HepG2 (cell line): ENCODE measurements at regions not wholly inside any gene's neighbourhood (a gene's known extent, or its start where the extent isn't known, plus 50 kb on each side); places are given as distances from the start of the nearest gene placed in this dataset.

Experiments used
- ATAC-seq: fragments of 200-7000 bp; cut with Tn5 transposase; 3 replicates; pipeline ENCODE4 v1.9.1; 2020; ENCODE audit warnings: mild to moderate bottlenecking, moderate library complexity
- BruUV-seq: library from RNA; stranded (reverse); fragments of 400-500 nt; replicated peaks from 2 replicates; lab custom pipeline; 2021; lab: Mats Ljungman, UMichigan
- CTCF ChIA-PET: fragments of 300-600 bp; formaldehyde crosslinking; extraction: SDS; loops from one replicate; lab custom pipeline; 2021; ENCODE audit warnings: low total read pairs, inconsistent platforms, low intra/inter-chr PET ratio; lab: Yijun Ruan, JAX
- POLR2A ChIA-PET: fragments of 350-600 bp; sonication (Branson Sonifier 250); formaldehyde crosslinking; loops from one replicate; lab custom pipeline; 2020; ENCODE audit warnings: antibody characterized with exemption, inconsistent platforms; lab: Yijun Ruan, JAX
- DNase-seq: peaks from one replicate; pipeline ENCODE4 v3.0.0-alpha.2; 2015; ENCODE audit warnings: low spot score
- FAIRE-seq: peaks from 3 replicates; lab custom pipeline; 2011; peaks lifted over from hg19 to GRCh38; lab: Jason Lieb, UNC
- H2AFZ ChIP-seq: one replicate; pipeline ENCODE4 v1.6.1; 2011; ENCODE audit warnings: low read length, inconsistent platforms
- H3K27ac ChIP-seq: fragments of 300-600 bp; 3 replicates; pipeline ENCODE4 v1.8.0; 2011; ENCODE audit warnings: mixed run types, mild to moderate bottlenecking, mixed read lengths, low read length, inconsistent platforms; ENCODE audit not compliant: insufficient read depth; ENCODE audit errors: extremely low read length
- H3K27me3 ChIP-seq, 2 experiments: fragments of 200-600 bp in 1 of 2; 2 replicates in 1 of 2; 3 replicates in 1 of 2; pipeline versions ENCODE4 v1.6.0 to v1.8.0; 2011; ENCODE audit warnings: low read length in 2 of 2, mild to moderate bottlenecking in 2 of 2, moderate library complexity in 2 of 2, inconsistent platforms in 1 of 2; ENCODE audit not compliant: insufficient read depth in 2 of 2, control insufficient read depth in 1 of 2
- H3K36me3 ChIP-seq, 2 experiments: fragments of 200-600 bp in 1 of 2; replicated peaks in 1 of 2; 2 replicates in 1 of 2; 3 replicates in 1 of 2; pipeline versions ENCODE4 v1.5.1 to v1.8.0; 2011; ENCODE audit warnings: low read length in 2 of 2, inconsistent platforms in 1 of 2; ENCODE audit not compliant: insufficient read depth in 2 of 2, control insufficient read depth in 1 of 2
- H3K4me1 ChIP-seq: 2 replicates; pipeline ENCODE4 v1.5.1; 2012; ENCODE audit warnings: low read length, inconsistent platforms; ENCODE audit not compliant: insufficient read depth
- H3K4me2 ChIP-seq: 2 replicates; pipeline ENCODE4 v1.6.0; 2011; ENCODE audit warnings: low read depth, low read length, inconsistent platforms
- H3K4me3 ChIP-seq, 3 experiments: fragments of 200-600 bp in 1 of 3; sonication (generic), shearing (Covaris generic) in 1 of 3; replicated peaks in 1 of 3; 2 replicates each; pipeline ENCODE4 v1.5.1; 2011 to 2016; ENCODE audit warnings: low read length in 3 of 3, inconsistent platforms in 2 of 3, low read depth in 2 of 3, mild to moderate bottlenecking in 2 of 3, control low read depth in 1 of 3, mixed read lengths in 1 of 3; ENCODE audit not compliant: insufficient read depth in 1 of 3
- H3K79me2 ChIP-seq: one replicate; pipeline ENCODE4 v1.6.1; 2011; ENCODE audit warnings: low read length, inconsistent platforms; ENCODE audit not compliant: insufficient read depth
- H3K9ac ChIP-seq: 2 replicates; pipeline ENCODE4 v1.6.0; 2011; ENCODE audit warnings: mild to moderate bottlenecking, low read depth, low read length, inconsistent platforms; ENCODE audit not compliant: insufficient read depth
- H3K9me3 ChIP-seq: 2 replicates; pipeline ENCODE4 v1.5.1; 2012; ENCODE audit warnings: mild to moderate bottlenecking, low read length
- H4K20me1 ChIP-seq: 2 replicates; pipeline ENCODE4 v1.6.0; 2011; ENCODE audit warnings: inconsistent platforms, mild to moderate bottlenecking, low read length, moderate library complexity; ENCODE audit not compliant: insufficient read depth
- ARNT ChIP-seq: fragments of 450-650 bp; IDR thresholded peaks from 2 replicates; pipeline ENCODE4 v1.6.1; 2017
- HIVEP1 ChIP-seq: sonication (generic); formaldehyde crosslinking; IDR thresholded peaks from 2 replicates; pipeline ENCODE4 v1.4.0; 2020; ENCODE audit warnings: mild to moderate bottlenecking, missing genetic modification reagents
- HMGA1 ChIP-seq: sonication (generic); formaldehyde crosslinking; conservative IDR thresholded peaks from 2 replicates; pipeline ENCODE4 v1.4.0; 2020; ENCODE audit warnings: missing genetic modification reagents
- HOXA3 ChIP-seq: sonication (generic); formaldehyde crosslinking; IDR thresholded peaks from 2 replicates; pipeline ENCODE4 v1.5.0; 2020; ENCODE audit warnings: missing genetic modification reagents
- ISL2 ChIP-seq: sonication (generic); formaldehyde crosslinking; IDR thresholded peaks from 2 replicates; pipeline ENCODE4 v1.5.0; 2020; ENCODE audit warnings: missing genetic modification reagents
- MED8 ChIP-seq: sonication (generic); formaldehyde crosslinking; IDR thresholded peaks from 2 replicates; pipeline ENCODE4 v1.8.1; 2023; ENCODE audit warnings: mild to moderate bottlenecking, missing genetic modification reagents; ENCODE audit not compliant: insufficient replicate concordance
- MNT ChIP-seq: fragments of 450-650 bp; IDR thresholded peaks from 2 replicates; pipeline ENCODE4 v1.6.1; 2016
- SIX1 ChIP-seq: sonication (generic); formaldehyde crosslinking; IDR thresholded peaks from 2 replicates; pipeline ENCODE4 v1.4.0; 2020; ENCODE audit warnings: missing genetic modification reagents, borderline replicate concordance
- THAP7 ChIP-seq: sonication (generic); formaldehyde crosslinking; IDR thresholded peaks from 2 replicates; pipeline ENCODE4 v1.8.1; 2023; ENCODE audit warnings: mild to moderate bottlenecking, missing genetic modification reagents
- ZNF510 ChIP-seq: sonication (generic); formaldehyde crosslinking; IDR thresholded peaks from 2 replicates; pipeline ENCODE4 v1.4.0; 2020; ENCODE audit warnings: low read depth, mild to moderate bottlenecking, missing genetic modification reagents
- ZNF569 ChIP-seq: sonication (generic); formaldehyde crosslinking; IDR thresholded peaks from 2 replicates; pipeline ENCODE4 v1.5.0; 2020; ENCODE audit warnings: mild to moderate bottlenecking, missing genetic modification reagents, moderate library complexity, borderline replicate concordance
- ZNF576 ChIP-seq: sonication (generic); formaldehyde crosslinking; IDR thresholded peaks from 2 replicates; pipeline ENCODE4 v1.4.0; 2020; ENCODE audit warnings: mild to moderate bottlenecking, missing genetic modification reagents
- ZNF589 ChIP-seq: sonication (generic); formaldehyde crosslinking; conservative IDR thresholded peaks from 2 replicates; pipeline ENCODE4 v1.8.0; 2022; ENCODE audit warnings: mild to moderate bottlenecking, moderate library complexity, missing genetic modification reagents
- ZNF670 ChIP-seq: sonication (generic); formaldehyde crosslinking; IDR thresholded peaks from 2 replicates; pipeline ENCODE4 v1.8.0; 2022; ENCODE audit warnings: mild to moderate bottlenecking, missing genetic modification reagents, borderline replicate concordance
- ZNF720 ChIP-seq: sonication (generic); formaldehyde crosslinking; IDR thresholded peaks from 2 replicates; pipeline ENCODE4 v1.4.0; 2020; ENCODE audit warnings: missing genetic modification reagents
- ZNF773 ChIP-seq: sonication (generic); formaldehyde crosslinking; IDR thresholded peaks from 2 replicates; pipeline ENCODE4 v1.4.0; 2020; ENCODE audit warnings: missing genetic modification reagents, borderline replicate concordance
- whole genome bisulfite sequencing: methylation state at CpG from one replicate; pipeline ENCODE4 v1.1.6; 2017; ENCODE audit warnings: low lambda C conversion rate; 5-methylcytosine and 5-hydroxymethylcytosine counted together
- in situ Hi-C: cut with HindIII; loops from 2 replicates; pipeline ENCODE4 v1.10.0; 2017; ENCODE audit warnings: low pct_unique_long_range_greater_than_20kb; ENCODE audit not compliant: extremely low pct_ligation_motif_present
- intact Hi-C: fragments of 100-400 bp; cut with micrococcal nuclease; formaldehyde crosslinking; loops from one replicate; pipeline ENCODE4 v1.10.0; 2022; ENCODE audit not compliant: unreplicated experiment

GRCh38 chr5:3153226-3153858 lies 401.9 kb upstream of the IRX2 start:
- CTCF ChIA-PET: no interaction called here
- ATAC-seq: no peak
- POLR2A ChIA-PET: no interaction called here

GRCh38 chr5:3149899-3150298 lies 398.4 kb upstream of the IRX2 start:
- Histone ChIP-seq H3K27me3 (peaks cover 2 to 4% of the 10 kb centered on the region in 2 experiments; a peak in 2 of 5 replicates), H3K36me3 (no peaks in the 10 kb centered on the region), H4K20me1 (no peaks in the 10 kb centered on the region), H3K4me1 (no peaks in the 10 kb centered on the region), H3K79me2 (no peaks in the 10 kb centered on the region), H3K9ac (no peak overlapping the region), H3K27ac (no peak overlapping the region), H3K9me3 (no peaks in the 10 kb centered on the region), H2AFZ (no peak overlapping the region), H3K4me2 (no peak overlapping the region)
- CTCF ChIA-PET: no interaction called here
- FAIRE-seq (no peak), DNase-seq (no peak)
- intact Hi-C loops: no loop called here
- in situ Hi-C loops: no loop called here
- 10% methylated on average over 9 of the region's 9 CpGs for WGBS
- no TSS peak for BruUV-seq
- no peak for TF ChIP-seq SIX1 (CRISPR knock-in tag)
- TF ChIP-seq THAP7 (CRISPR knock-in tag): no peak
- TF ChIP-seq ZNF576 (CRISPR knock-in tag): no peak
- no peak for TF ChIP-seq HOXA3 (CRISPR knock-in tag)
- TF ChIP-seq MED8: no peak
- no peak for TF ChIP-seq HMGA1 (CRISPR knock-in tag)
- no peak for TF ChIP-seq ZNF589
- TF ChIP-seq, all 625 proteins: peak for 0
- no peak overlapping the region for H3K4me3 ChIP-seq
- POLR2A ChIA-PET: no interaction called here
- ATAC-seq: no peak

More at GRCh38 chr5:3153226-3153858, 401.9 kb upstream of the IRX2 start:
- Histone ChIP-seq H3K9ac (no peak overlapping the region), H3K4me1 (no peaks in the 10 kb centered on the region), H3K4me2 (no peak overlapping the region), H2AFZ (no peak overlapping the region), H3K79me2 (no peaks in the 10 kb centered on the region), H3K4me3 (no peak overlapping the region), H4K20me1 (no peaks in the 10 kb centered on the region), H3K9me3 (no peaks in the 10 kb centered on the region), H3K27ac (no peak overlapping the region), H3K27me3 (peaks cover 2 to 7% of the 10 kb centered on the region in 2 experiments; a peak in 2 of 5 replicates), H3K36me3 (no peaks in the 10 kb centered on the region)
- in situ Hi-C loops: no loop called here
- intact Hi-C loops: no loop called here
- no TSS peak for BruUV-seq
- FAIRE-seq: no peak
- TF ChIP-seq ISL2 (CRISPR knock-in tag) (no peak), ARNT (no peak), ZNF773 (no peak), ZNF670 (CRISPR knock-in tag) (no peak), HIVEP1 (CRISPR knock-in tag) (no peak), ZNF720 (CRISPR knock-in tag) (no peak), ZNF510 (no peak), ZNF569 (CRISPR knock-in tag) (no peak), MNT (peak; percentile 37; the same call in 1 of the 2 replicates)
- WGBS: 28% methylated on average over 8 of the region's 10 CpGs
- DNase-seq: no peak
